Mesendoderm (in vitro differentiated cells): ENCODE measurements at regions not wholly inside any gene's neighbourhood (a gene's known extent, or its start where the extent isn't known, plus 50 kb on each side); places are given as distances from the start of the nearest gene placed in this dataset.

ENCODE experiments used
- DNase-seq: peaks from one replicate; pipeline ENCODE4 v3.0.0; 2013
- H2AK5ac ChIP-seq: 2 replicates; pipeline ENCODE4 v1.6.1; 2013; ENCODE audit warnings: low read length, inconsistent platforms
- H2BK120ac ChIP-seq: 2 replicates; pipeline ENCODE4 v1.6.1; 2013; ENCODE audit warnings: low read depth, mild to moderate bottlenecking, low read length, moderate library complexity, mixed read lengths
- H2BK15ac ChIP-seq: replicated peaks from 2 replicates; pipeline ENCODE4 v1.6.1; 2013; ENCODE audit warnings: low read depth, mild to moderate bottlenecking, moderate library complexity
- H2BK5ac ChIP-seq: 2 replicates; pipeline ENCODE4 v1.6.1; 2013; ENCODE audit warnings: low read length, inconsistent platforms
- H3K18ac ChIP-seq: 2 replicates; pipeline ENCODE4 v1.6.1; 2013; ENCODE audit warnings: mild to moderate bottlenecking, low read length, mixed read lengths
- H3K23ac ChIP-seq: one replicate; pipeline ENCODE4 v1.6.1; 2013; ENCODE audit warnings: low read length
- H3K27ac ChIP-seq: 2 replicates; pipeline ENCODE4 v1.5.1; 2013; ENCODE audit warnings: low read depth, mild to moderate bottlenecking, inconsistent platforms, low read length, moderate library complexity
- H3K27me3 ChIP-seq: 2 replicates; pipeline ENCODE4 v1.6.1; 2013; ENCODE audit warnings: low read length, control low read depth, mild to moderate bottlenecking, inconsistent platforms; ENCODE audit not compliant: insufficient read depth, poor library complexity
- H3K36me3 ChIP-seq: 2 replicates; pipeline ENCODE4 v1.6.1; 2013; ENCODE audit warnings: low read length, inconsistent platforms; ENCODE audit not compliant: control insufficient read depth, insufficient read depth
- H3K4ac ChIP-seq: one replicate; pipeline ENCODE4 v1.6.1; 2013; ENCODE audit warnings: low read depth, mild to moderate bottlenecking, low read length, moderate library complexity
- H3K4me1 ChIP-seq: 2 replicates; pipeline ENCODE4 v1.6.1; 2013; ENCODE audit warnings: low read depth, low read length, inconsistent platforms; ENCODE audit not compliant: control insufficient read depth
- H3K4me2 ChIP-seq: 2 replicates; pipeline ENCODE4 v1.6.1; 2013; ENCODE audit warnings: low read length
- H3K4me3 ChIP-seq: 2 replicates; pipeline ENCODE4 v1.5.1; 2013; ENCODE audit warnings: mild to moderate bottlenecking, low read length
- H3K56ac ChIP-seq: one replicate; pipeline ENCODE4 v1.6.1; 2013; ENCODE audit warnings: low read length
- H3K79me1 ChIP-seq: 2 replicates; pipeline ENCODE4 v1.6.1; 2013; ENCODE audit warnings: low read length, inconsistent platforms
- H3K79me2 ChIP-seq: 2 replicates; pipeline ENCODE4 v1.6.1; 2013; ENCODE audit warnings: mild to moderate bottlenecking, low read length; ENCODE audit not compliant: control insufficient read depth, insufficient read depth
- H3K9ac ChIP-seq: 2 replicates; pipeline ENCODE4 v1.6.1; 2013; ENCODE audit warnings: low read length, inconsistent platforms
- H4K5ac ChIP-seq: one replicate; pipeline ENCODE4 v1.6.1; 2013; ENCODE audit warnings: low read length
- H4K8ac ChIP-seq: one replicate; pipeline ENCODE4 v1.6.1; 2013; ENCODE audit warnings: low read depth, mild to moderate bottlenecking, control low read depth, low read length, moderate library complexity
- WGBS: extraction: QIAGEN DNeasy Blood & Tissue Kit; methylation state at CpG from one replicate; pipeline ENCODE4 v1.1.7; 2013; ENCODE audit warnings: low lambda C conversion rate, missing lambda C conversion rate; ENCODE audit not compliant: insufficient coverage; ENCODE audit errors: extremely low coverage; 5-methylcytosine and 5-hydroxymethylcytosine counted together

- Histone ChIP-seq H2BK5ac (no peak overlapping the region), H3K4me2 (no peak overlapping the region), H2BK15ac (no peak overlapping the region), H3K27ac (no peak overlapping the region), H3K18ac (no peak overlapping the region), H3K23ac (no peak overlapping the region), H3K27me3 (no peaks in the 10 kb centered on the region), H4K8ac (no peak overlapping the region), H3K4me3 (no peak overlapping the region), H4K5ac (no peak overlapping the region), H2BK120ac (no peak overlapping the region), H3K9ac (no peak overlapping the region), H3K56ac (no peak overlapping the region), H2AK5ac (no peak overlapping the region), H3K4ac (no peak overlapping the region), H3K79me2 (no peaks in the 10 kb centered on the region), H3K4me1 (no peaks in the 10 kb centered on the region), H3K36me3 (no peaks in the 10 kb centered on the region), H3K79me1 (no peaks in the 10 kb centered on the region)
- DNase-seq: no peak
- WGBS: no CpG with 5 or more reads among the region's 4 CpGs
Observed at GRCh38 chr2:226376516-226377180, 423.0 kb downstream of the IRS1 start.

- H3K27me3 ChIP-seq: no peaks in the 10 kb centered on the region
- H2AK5ac ChIP-seq: no peak overlapping the region
- no peak overlapping the region for H3K18ac ChIP-seq
- H3K79me1 ChIP-seq: no peaks in the 10 kb centered on the region
- WGBS: no CpG with 5 or more reads among the region's 7 CpGs
- H2BK15ac ChIP-seq: no peak overlapping the region
- H3K4me2 ChIP-seq: no peak overlapping the region
- no peak overlapping the region for H4K8ac ChIP-seq
- H3K56ac ChIP-seq: no peak overlapping the region
- H2BK5ac ChIP-seq: no peak overlapping the region
- no peak overlapping the region for H3K4me3 ChIP-seq
- no peaks in the 10 kb centered on the region for H3K79me2 ChIP-seq
- H3K27ac ChIP-seq: no peak overlapping the region
- no peak overlapping the region for H3K4ac ChIP-seq
- DNase-seq: no peak
- no peaks in the 10 kb centered on the region for H3K4me1 ChIP-seq
- H3K23ac ChIP-seq: no peak overlapping the region
- H4K5ac ChIP-seq: no peak overlapping the region
- H3K36me3 ChIP-seq: no peaks in the 10 kb centered on the region
- H3K9ac ChIP-seq: no peak overlapping the region
- H2BK120ac ChIP-seq: no peak overlapping the region
Observed at GRCh38 chr2:226366920-226367319, 432.7 kb downstream of the IRS1 start.

GRCh38 chr2:226364217-226364616 lies 435.4 kb downstream of the IRS1 start:
- Histone ChIP-seq H3K18ac (no peak overlapping the region), H3K36me3 (no peaks in the 10 kb centered on the region), H3K4me2 (no peak overlapping the region), H4K5ac (no peak overlapping the region), H3K23ac (no peak overlapping the region), H3K4me3 (no peak overlapping the region), H2AK5ac (no peak overlapping the region), H3K27ac (no peak overlapping the region), H3K4me1 (no peaks in the 10 kb centered on the region), H2BK5ac (no peak overlapping the region), H3K9ac (no peak overlapping the region), H3K56ac (no peak overlapping the region), H2BK120ac (no peak overlapping the region), H3K79me1 (no peaks in the 10 kb centered on the region), H3K27me3 (no peaks in the 10 kb centered on the region), H2BK15ac (no peak overlapping the region), H3K4ac (no peak overlapping the region), H3K79me2 (no peaks in the 10 kb centered on the region), H4K8ac (no peak overlapping the region)
- DNase-seq: no peak

GRCh38 chr2:226362980-226363379 lies 436.6 kb downstream of the IRS1 start:
- Histone ChIP-seq H3K4me3 (no peak overlapping the region), H3K56ac (no peak overlapping the region), H3K23ac (no peak overlapping the region), H3K36me3 (no peaks in the 10 kb centered on the region), H3K18ac (no peak overlapping the region), H3K79me1 (no peaks in the 10 kb centered on the region), H2BK15ac (no peak overlapping the region), H2BK120ac (no peak overlapping the region), H3K27ac (no peak overlapping the region), H3K4me1 (peaks cover 2% of the 10 kb centered on the region), H3K27me3 (no peaks in the 10 kb centered on the region), H4K5ac (no peak overlapping the region), H3K9ac (no peak overlapping the region), H3K4me2 (no peak overlapping the region), H2BK5ac (no peak overlapping the region), H4K8ac (no peak overlapping the region), H2AK5ac (no peak overlapping the region), H3K79me2 (no peaks in the 10 kb centered on the region), H3K4ac (no peak overlapping the region)
- DNase-seq: no peak
- WGBS: no CpG with 5 or more reads among the region's 2 CpGs

GRCh38 chr2:226360658-226361057 lies 439.0 kb downstream of the IRS1 start:
- Histone ChIP-seq H3K79me2 (no peaks in the 10 kb centered on the region), H2AK5ac (no peak overlapping the region), H3K56ac (no peak overlapping the region), H2BK120ac (no peak overlapping the region), H3K4ac (no peak overlapping the region), H3K36me3 (no peaks in the 10 kb centered on the region), H3K23ac (no peak overlapping the region), H3K18ac (no peak overlapping the region), H3K4me2 (no peak overlapping the region), H3K79me1 (no peaks in the 10 kb centered on the region), H2BK5ac (no peak overlapping the region), H3K4me3 (no peak overlapping the region), H4K8ac (no peak overlapping the region), H3K9ac (no peak overlapping the region), H3K27ac (no peak overlapping the region), H3K4me1 (peaks cover 2% of the 10 kb centered on the region), H4K5ac (no peak overlapping the region), H2BK15ac (no peak overlapping the region), H3K27me3 (no peaks in the 10 kb centered on the region)
- no CpG with 5 or more reads among the region's 2 CpGs for WGBS
- no peak for DNase-seq

- no CpG with 5 or more reads among the region's 5 CpGs for WGBS
- H3K36me3 ChIP-seq: no peaks in the 10 kb centered on the region
Observed at GRCh38 chr2:226358688-226359087, 440.9 kb downstream of the IRS1 start.

More at GRCh38 chr2:226358688-226359087, 440.9 kb downstream of the IRS1 start:
- Histone ChIP-seq H2BK5ac (no peak overlapping the region), H3K56ac (no peak overlapping the region), H3K27me3 (no peaks in the 10 kb centered on the region), H3K4me1 (peaks cover 2% of the 10 kb centered on the region), H3K18ac (no peak overlapping the region), H3K9ac (no peak overlapping the region), H2AK5ac (no peak overlapping the region), H3K79me2 (no peaks in the 10 kb centered on the region), H3K4ac (no peak overlapping the region), H2BK120ac (no peak overlapping the region), H3K4me2 (no peak overlapping the region), H3K27ac (no peak overlapping the region), H3K79me1 (no peaks in the 10 kb centered on the region), H3K23ac (no peak overlapping the region), H4K5ac (no peak overlapping the region), H3K4me3 (no peak overlapping the region), H2BK15ac (no peak overlapping the region), H4K8ac (no peak overlapping the region)
- no peak for DNase-seq
